VCaP (cell line): ENCODE measurements at regions not wholly inside any gene's neighbourhood (a gene's known extent, or its start where the extent isn't known, plus 50 kb on each side); places are given as distances from the start of the nearest gene placed in this dataset.

ENCODE experiments used
- H3K27ac ChIP-seq: fragments of 450-650 bp; 2 replicates; pipeline ENCODE4 v1.5.1; 2017
- CTCF ChIP-seq: fragments of 450-650 bp; conservative IDR thresholded peaks from 2 replicates; pipeline ENCODE4 v1.5.1; 2017; ENCODE audit warnings: mild to moderate bottlenecking, moderate library complexity

GRCh38 chr3:150050510-150050909, 79.8 kb upstream of the PFN2 start:
- TF ChIP-seq CTCF, result no peak
- H3K27ac ChIP-seq, result no peak overlapping the region

- no peak overlapping the region for H3K27ac ChIP-seq
- TF ChIP-seq CTCF, result no peak
These were observed 78.6 kb upstream of the PFN2 start for GRCh38 chr3:150049317-150049716.

- TF ChIP-seq CTCF, result no peak
- no peak overlapping the region for H3K27ac ChIP-seq
These were observed 71.2 kb upstream of the PFN2 start for GRCh38 chr3:150041877-150042276.

- no peak overlapping the region; the same call in 1 of the 2 replicates for H3K27ac ChIP-seq
- no peak for TF ChIP-seq CTCF
These were observed 69.4 kb upstream of the PFN2 start for GRCh38 chr3:150040097-150040496.

- TF ChIP-seq CTCF, result no peak
- H3K27ac ChIP-seq, result no peak overlapping the region; the same call in 1 of the 2 replicates
These were observed 68.1 kb upstream of the PFN2 start for GRCh38 chr3:150038830-150039229.

- TF ChIP-seq CTCF, result no peak
These were observed 66.1 kb upstream of the PFN2 start for GRCh38 chr3:150036780-150037179.

GRCh38 chr3:150035910-150036612, 65.4 kb upstream of the PFN2 start:
- no peak overlapping the region for H3K27ac ChIP-seq
- TF ChIP-seq CTCF, result no peak

More at GRCh38 chr3:150036780-150037179, 66.1 kb upstream of the PFN2 start:
- no peak overlapping the region for H3K27ac ChIP-seq
